ENCODE measurements at regions not wholly inside any gene's neighbourhood (a gene's known extent, or its start where the extent isn't known, plus 50 kb on each side); places are given as distances from the start of the nearest gene placed in this dataset.
A peak's percentile ranks its signal among the peaks of the same experiment; 100 is the strongest.

DNA sequence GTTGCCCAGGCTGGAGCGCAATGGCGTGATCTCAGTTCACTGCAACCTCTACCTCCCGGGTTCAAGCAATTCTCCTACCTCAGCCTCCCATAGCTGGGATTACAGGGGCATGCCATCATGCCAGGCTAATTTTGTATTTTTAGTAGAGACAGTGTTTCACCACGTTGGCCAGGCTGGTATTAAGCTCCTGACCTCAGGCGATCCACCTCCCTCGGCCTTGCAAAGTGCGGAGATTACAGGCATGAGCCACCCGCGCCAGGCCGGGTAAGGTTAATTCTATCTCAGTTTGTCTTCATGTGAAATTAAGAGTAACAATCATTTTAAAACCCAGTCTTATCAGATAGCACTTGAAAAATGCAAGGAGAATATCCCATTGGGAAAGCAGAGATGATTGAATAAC lies 1681.7 kb upstream of the DDX18 start:
- no peak overlapping the region for H3K4me3 ChIP-seq (ENCODE audit: low read depth, low read length)
- H3K9me3 ChIP-seq (ENCODE audit: control insufficient read depth, insufficient read depth, low read depth, low read length) = no peaks in the 10 kb centered on the region
- no peak overlapping the region for H3K9ac ChIP-seq (ENCODE audit: low read length)
- H3K27ac ChIP-seq (ENCODE audit: low read depth, low read length) = no peak overlapping the region
- no peaks in the 10 kb centered on the region for H3K36me3 ChIP-seq (ENCODE audit: control insufficient read depth, insufficient read depth, low read length)
- peaks cover 7% of the 10 kb centered on the region for H3K27me3 ChIP-seq (ENCODE audit: control insufficient read depth, insufficient read depth, low read length)
- H3K4me1 ChIP-seq (ENCODE audit: control insufficient read depth, insufficient read depth, low read length) = no peaks in the 10 kb centered on the region

- H3K4me3 ChIP-seq (ENCODE audit: low read depth, low read length) = no peak overlapping the region
- no peak overlapping the region for H3K9ac ChIP-seq (ENCODE audit: low read length)
- no peaks in the 10 kb centered on the region for H3K9me3 ChIP-seq (ENCODE audit: control insufficient read depth, insufficient read depth, low read depth, low read length)
- H3K27ac ChIP-seq (ENCODE audit: low read depth, low read length) = no peak overlapping the region
- no peaks in the 10 kb centered on the region for H3K4me1 ChIP-seq (ENCODE audit: control insufficient read depth, insufficient read depth, low read length)
- H3K27me3 ChIP-seq (ENCODE audit: control insufficient read depth, insufficient read depth, low read length) = peaks cover 13% of the 10 kb centered on the region
- H3K36me3 ChIP-seq (ENCODE audit: control insufficient read depth, insufficient read depth, low read length) = no peaks in the 10 kb centered on the region
Measured at GRCh38 chr2:116133381-116133942, 1681.0 kb upstream of the DDX18 start.

DNA sequence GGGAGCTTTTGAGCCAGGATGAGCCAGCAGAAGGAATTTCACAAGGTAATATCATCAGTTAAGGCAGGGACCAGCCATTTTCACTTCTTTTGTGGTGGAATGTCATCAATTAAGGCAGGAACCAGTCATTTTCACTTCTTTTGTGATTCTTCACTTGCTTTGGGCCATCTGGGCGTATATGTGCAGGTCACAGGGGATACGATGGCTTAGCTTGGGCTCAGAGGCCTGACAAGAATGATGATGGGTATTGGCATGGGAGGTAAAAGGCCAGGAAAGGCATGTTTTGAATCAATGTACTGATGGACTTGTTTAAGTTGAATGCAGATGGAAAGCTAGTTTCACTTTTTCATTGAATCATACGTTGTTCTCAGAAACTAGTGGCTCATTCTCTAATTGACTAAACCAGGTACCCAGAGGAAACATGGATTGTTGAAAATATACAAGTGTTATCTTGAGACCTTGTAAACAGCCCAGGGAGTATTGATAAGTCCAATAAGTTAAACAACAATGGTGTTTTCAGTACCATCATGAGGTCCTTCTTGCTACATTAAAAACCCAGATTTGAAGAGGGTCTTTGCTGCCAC lies 1672.5 kb upstream of the DDX18 start:
- Histone ChIP-seq H3K4me1 (ENCODE audit: control insufficient read depth, insufficient read depth, low read length) (peaks cover 17% of the 10 kb centered on the region), H3K27ac (ENCODE audit: low read depth, low read length) (no peak overlapping the region), H3K27me3 (ENCODE audit: control insufficient read depth, insufficient read depth, low read length) (peaks cover 86% of the 10 kb centered on the region), H3K36me3 (ENCODE audit: control insufficient read depth, insufficient read depth, low read length) (no peaks in the 10 kb centered on the region), H3K9ac (ENCODE audit: low read length) (no peak overlapping the region), H3K9me3 (ENCODE audit: control insufficient read depth, insufficient read depth, low read depth, low read length) (no peaks in the 10 kb centered on the region), H3K4me3 (ENCODE audit: low read depth, low read length) (no peak overlapping the region)

- Histone ChIP-seq H3K9ac (ENCODE audit: low read length) (no peak overlapping the region), H3K4me1 (ENCODE audit: control insufficient read depth, insufficient read depth, low read length) (peaks cover 17% of the 10 kb centered on the region), H3K9me3 (ENCODE audit: control insufficient read depth, insufficient read depth, low read depth, low read length) (no peaks in the 10 kb centered on the region), H3K27me3 (ENCODE audit: control insufficient read depth, insufficient read depth, low read length) (peaks cover 88% of the 10 kb centered on the region), H3K4me3 (ENCODE audit: low read depth, low read length) (no peak overlapping the region), H3K27ac (ENCODE audit: low read depth, low read length) (no peak overlapping the region), H3K36me3 (ENCODE audit: control insufficient read depth, insufficient read depth, low read length) (no peaks in the 10 kb centered on the region)
Measured at GRCh38 chr2:116142644-116143227, 1671.8 kb upstream of the DDX18 start.

GRCh38 chr2:116145031-116145430 lies 1669.5 kb upstream of the DDX18 start:
- H3K9ac ChIP-seq (ENCODE audit: low read length) = no peak overlapping the region
- no peaks in the 10 kb centered on the region for H3K36me3 ChIP-seq (ENCODE audit: control insufficient read depth, insufficient read depth, low read length)
- H3K4me3 ChIP-seq (ENCODE audit: low read depth, low read length) = no peak overlapping the region
- H3K27me3 ChIP-seq (ENCODE audit: control insufficient read depth, insufficient read depth, low read length) = peaks cover 95% of the 10 kb centered on the region
- H3K4me1 ChIP-seq (ENCODE audit: control insufficient read depth, insufficient read depth, low read length) = peaks cover 17% of the 10 kb centered on the region
- H3K27ac ChIP-seq (ENCODE audit: low read depth, low read length) = no peak overlapping the region
- H3K9me3 ChIP-seq (ENCODE audit: control insufficient read depth, insufficient read depth, low read depth, low read length) = no peaks in the 10 kb centered on the region

DNA sequence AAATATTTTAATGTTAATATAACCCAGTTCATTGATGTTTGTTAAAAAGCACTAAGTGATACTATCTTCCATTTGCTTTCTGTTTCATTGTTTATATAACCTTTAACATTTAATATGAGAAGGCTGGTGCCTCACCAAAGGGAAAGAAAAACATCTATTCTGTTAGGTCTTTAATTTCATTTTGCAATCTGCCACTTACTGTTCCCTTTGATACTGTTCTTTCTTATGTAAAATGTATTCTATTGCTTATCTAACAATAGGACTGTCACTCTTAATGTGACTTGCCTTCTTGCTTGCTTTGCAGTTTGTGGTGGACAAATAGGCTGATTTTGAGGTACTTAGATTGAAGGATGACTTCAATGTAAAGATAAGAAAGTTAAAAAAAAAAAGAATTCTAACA lies 1666.1 kb upstream of the DDX18 start:
- H3K27me3 ChIP-seq (ENCODE audit: control insufficient read depth, insufficient read depth, low read length) = peaks cover 87% of the 10 kb centered on the region
- H3K9me3 ChIP-seq (ENCODE audit: control insufficient read depth, insufficient read depth, low read depth, low read length) = no peaks in the 10 kb centered on the region
- H3K36me3 ChIP-seq (ENCODE audit: control insufficient read depth, insufficient read depth, low read length) = no peaks in the 10 kb centered on the region
- peaks cover 2% of the 10 kb centered on the region for H3K4me1 ChIP-seq (ENCODE audit: control insufficient read depth, insufficient read depth, low read length)
- no peak overlapping the region for H3K4me3 ChIP-seq (ENCODE audit: low read depth, low read length)
- no peak overlapping the region for H3K9ac ChIP-seq (ENCODE audit: low read length)
- H3K27ac ChIP-seq (ENCODE audit: low read depth, low read length) = no peak overlapping the region

DNA sequence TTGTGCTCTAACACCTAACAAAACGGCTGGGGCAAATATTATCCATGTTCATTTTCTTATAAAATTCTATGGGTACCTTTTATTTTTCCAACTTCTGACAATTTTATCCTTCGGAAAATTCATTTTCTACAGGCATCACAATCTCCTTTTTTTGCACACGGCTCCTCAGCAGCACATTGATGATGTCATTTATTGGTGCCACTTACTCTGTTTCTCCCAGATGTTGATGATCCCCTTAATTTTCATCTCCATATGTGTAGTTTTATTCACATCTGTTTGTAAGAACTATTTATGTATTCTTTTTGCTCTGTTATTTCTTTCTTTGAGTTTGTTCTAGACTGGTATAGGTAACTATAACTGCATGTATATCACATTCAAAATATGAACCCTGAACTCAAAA lies 1660.8 kb upstream of the DDX18 start:
- H3K27me3 ChIP-seq (ENCODE audit: control insufficient read depth, insufficient read depth, low read length) = peaks cover 35% of the 10 kb centered on the region
- H3K9ac ChIP-seq (ENCODE audit: low read length) = no peak overlapping the region
- no peaks in the 10 kb centered on the region for H3K4me1 ChIP-seq (ENCODE audit: control insufficient read depth, insufficient read depth, low read length)
- no peak overlapping the region for H3K4me3 ChIP-seq (ENCODE audit: low read depth, low read length)
- 0 out of 2 replicates have a peak, but pooled peaks cover 15% of the 10 kb centered on the region for H3K9me3 ChIP-seq (ENCODE audit: control insufficient read depth, insufficient read depth, low read depth, low read length)
- H3K36me3 ChIP-seq (ENCODE audit: control insufficient read depth, insufficient read depth, low read length) = no peaks in the 10 kb centered on the region
- no peak overlapping the region for H3K27ac ChIP-seq (ENCODE audit: low read depth, low read length)

GRCh38 chr2:116160657-116161056 lies 1653.8 kb upstream of the DDX18 start:
- H3K4me1 ChIP-seq (ENCODE audit: control insufficient read depth, insufficient read depth, low read length) = no peaks in the 10 kb centered on the region
- peaks cover 46% of the 10 kb centered on the region for H3K9me3 ChIP-seq (ENCODE audit: control insufficient read depth, insufficient read depth, low read depth, low read length)

DNA sequence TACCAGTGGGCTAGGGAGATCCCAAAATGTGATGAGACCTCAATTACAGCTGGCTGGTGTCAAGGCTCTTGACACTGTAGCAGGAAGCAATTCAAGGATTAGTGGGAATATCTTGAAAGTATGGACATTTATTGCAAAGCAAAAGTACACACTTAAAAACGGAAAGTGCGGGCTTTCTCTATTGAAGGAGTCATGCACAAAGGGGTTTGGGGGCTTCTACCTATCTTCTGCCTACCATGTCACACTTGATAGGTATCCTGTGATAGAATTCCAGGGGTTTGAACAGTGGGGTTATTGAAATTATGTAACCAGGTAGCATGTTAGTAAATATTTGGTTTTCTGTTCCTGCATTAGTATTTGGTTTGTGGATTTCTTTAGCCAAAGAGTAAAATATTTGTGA lies 1652.1 kb upstream of the DDX18 start:
- no peaks in the 10 kb centered on the region for H3K36me3 ChIP-seq (ENCODE audit: control insufficient read depth, insufficient read depth, low read length)

More at GRCh38 chr2:116160657-116161056, 1653.8 kb upstream of the DDX18 start:
- Histone ChIP-seq H3K36me3 (ENCODE audit: control insufficient read depth, insufficient read depth, low read length) (no peaks in the 10 kb centered on the region), H3K4me3 (ENCODE audit: low read depth, low read length) (no peak overlapping the region), H3K27ac (ENCODE audit: low read depth, low read length) (no peak overlapping the region), H3K27me3 (ENCODE audit: control insufficient read depth, insufficient read depth, low read length) (no peaks in the 10 kb centered on the region), H3K9ac (ENCODE audit: low read length) (no peak overlapping the region)

GRCh38 chr2:116167107-116167506 lies 1647.4 kb upstream of the DDX18 start:
- H3K36me3 ChIP-seq (ENCODE audit: control insufficient read depth, insufficient read depth, low read length) = no peaks in the 10 kb centered on the region
- H3K27me3 ChIP-seq (ENCODE audit: control insufficient read depth, insufficient read depth, low read length) = no peaks in the 10 kb centered on the region
- no peak overlapping the region for H3K9ac ChIP-seq (ENCODE audit: low read length)
- H3K4me1 ChIP-seq (ENCODE audit: control insufficient read depth, insufficient read depth, low read length) = no peaks in the 10 kb centered on the region; the same call in 1 of the 2 replicates
- H3K27ac ChIP-seq (ENCODE audit: low read depth, low read length) = no peak overlapping the region
- no peak overlapping the region for H3K4me3 ChIP-seq (ENCODE audit: low read depth, low read length)
- peaks cover 29% of the 10 kb centered on the region for H3K9me3 ChIP-seq (ENCODE audit: control insufficient read depth, insufficient read depth, low read depth, low read length)

More for the DNA sequence above, 1652.1 kb upstream of the DDX18 start:
- Histone ChIP-seq H3K27me3 (ENCODE audit: control insufficient read depth, insufficient read depth, low read length) (no peaks in the 10 kb centered on the region), H3K4me3 (ENCODE audit: low read depth, low read length) (no peak overlapping the region), H3K4me1 (ENCODE audit: control insufficient read depth, insufficient read depth, low read length) (no peaks in the 10 kb centered on the region; the same call in 1 of the 2 replicates), H3K9ac (ENCODE audit: low read length) (no peak overlapping the region), H3K27ac (ENCODE audit: low read depth, low read length) (no peak overlapping the region), H3K9me3 (ENCODE audit: control insufficient read depth, insufficient read depth, low read depth, low read length) (peaks cover 35% of the 10 kb centered on the region)

- Histone ChIP-seq H3K9me3 (ENCODE audit: control insufficient read depth, insufficient read depth, low read depth, low read length) (peaks cover 7% of the 10 kb centered on the region; the same call in 1 of the 2 replicates), H3K4me3 (ENCODE audit: low read depth, low read length) (no peak overlapping the region), H3K9ac (ENCODE audit: low read length) (no peak overlapping the region), H3K27me3 (ENCODE audit: control insufficient read depth, insufficient read depth, low read length) (no peaks in the 10 kb centered on the region), H3K27ac (ENCODE audit: low read depth, low read length) (0 out of 2 replicates have a peak overlapping the region, but pooled peaks have one; percentile 81), H3K36me3 (ENCODE audit: control insufficient read depth, insufficient read depth, low read length) (no peaks in the 10 kb centered on the region), H3K4me1 (ENCODE audit: control insufficient read depth, insufficient read depth, low read length) (peaks cover 17% of the 10 kb centered on the region; the same call in 1 of the 2 replicates)
Measured at GRCh38 chr2:116180072-116180471, 1634.4 kb upstream of the DDX18 start.

Data from HUES6 (cell line).